Activated T-helper 17 cell treated with anti-CD3 and anti-CD28 coated beads, Interleukin-2, amount 50 U/mL, for 72 hours (primary cell): ENCODE measurements at regions not wholly inside any gene's neighbourhood (a gene's known extent, or its start where the extent isn't known, plus 50 kb on each side); places are given as distances from the start of the nearest gene placed in this dataset.

Experiments
- ATAC-seq: fragments of 150-1000 bp; cut with Tn5 transposase; replicated peaks from 2 replicates; pipeline ENCODE4 v1.10.0; 2021; ENCODE audit warnings: mild to moderate bottlenecking, moderate library complexity
- H3K27ac Mint-ChIP-seq: one replicate; pipeline ENCODE4 v1.8.0; 2022; ENCODE audit warnings: mixed read lengths
- H3K27me3 Mint-ChIP-seq: one replicate; pipeline ENCODE4 v1.8.0; 2022; ENCODE audit warnings: mixed read lengths
- H3K36me3 Mint-ChIP-seq: one replicate; pipeline ENCODE4 v1.8.0; 2022; ENCODE audit warnings: low read depth, mild to moderate bottlenecking, mixed read lengths
- H3K4me1 Mint-ChIP-seq: one replicate; pipeline ENCODE4 v1.8.0; 2022; ENCODE audit warnings: mixed read lengths
- H3K4me3 Mint-ChIP-seq: one replicate; pipeline ENCODE4 v1.8.0; 2022; ENCODE audit warnings: mild to moderate bottlenecking, mixed read lengths
- H3K9me3 Mint-ChIP-seq: one replicate; pipeline ENCODE4 v1.8.0; 2022; ENCODE audit warnings: mixed read lengths

- no peak for ATAC-seq
- Mint-ChIP-seq H3K27me3 (no peaks in the 10 kb centered on the region), H3K36me3 (no peaks in the 10 kb centered on the region), H3K4me3 (no peak overlapping the region), H3K27ac (no peak overlapping the region), H3K4me1 (no peaks in the 10 kb centered on the region), H3K9me3 (peaks cover 8% of the 10 kb centered on the region)
These were observed 655.0 kb upstream of the NCAM2 start for GRCh38 chr21:20343186-20343585.

GRCh38 chr21:20351138-20351537, 647.1 kb upstream of the NCAM2 start:
- Mint-ChIP-seq H3K4me3 (no peak overlapping the region), H3K4me1 (no peaks in the 10 kb centered on the region), H3K9me3 (peaks cover 4% of the 10 kb centered on the region), H3K27ac (no peak overlapping the region), H3K36me3 (no peaks in the 10 kb centered on the region), H3K27me3 (no peaks in the 10 kb centered on the region)
- ATAC-seq: no peak

- H3K27me3 Mint-ChIP-seq: no peaks in the 10 kb centered on the region
- no peaks in the 10 kb centered on the region for H3K4me1 Mint-ChIP-seq
- ATAC-seq: no peak
- no peak overlapping the region for H3K27ac Mint-ChIP-seq
- peaks cover 7% of the 10 kb centered on the region for H3K9me3 Mint-ChIP-seq
- H3K36me3 Mint-ChIP-seq: no peaks in the 10 kb centered on the region
- H3K4me3 Mint-ChIP-seq: no peak overlapping the region
These were observed 644.9 kb upstream of the NCAM2 start for GRCh38 chr21:20353351-20353750.

GRCh38 chr21:20373031-20373430, 625.2 kb upstream of the NCAM2 start:
- H3K36me3 Mint-ChIP-seq: no peaks in the 10 kb centered on the region
- no peaks in the 10 kb centered on the region for H3K9me3 Mint-ChIP-seq
- H3K4me1 Mint-ChIP-seq: no peaks in the 10 kb centered on the region
- H3K27ac Mint-ChIP-seq: no peak overlapping the region
- H3K27me3 Mint-ChIP-seq: no peaks in the 10 kb centered on the region
- no peak overlapping the region for H3K4me3 Mint-ChIP-seq
- ATAC-seq: no peak

GRCh38 chr21:20377250-20377649, 621.0 kb upstream of the NCAM2 start:
- H3K4me3 Mint-ChIP-seq: no peak overlapping the region
- no peaks in the 10 kb centered on the region for H3K9me3 Mint-ChIP-seq
- no peaks in the 10 kb centered on the region for H3K36me3 Mint-ChIP-seq
- no peak overlapping the region for H3K27ac Mint-ChIP-seq
- no peaks in the 10 kb centered on the region for H3K27me3 Mint-ChIP-seq
- no peaks in the 10 kb centered on the region for H3K4me1 Mint-ChIP-seq
- no peak for ATAC-seq

GRCh38 chr21:20388400-20388799, 609.8 kb upstream of the NCAM2 start:
- peaks cover 25% of the 10 kb centered on the region for H3K9me3 Mint-ChIP-seq

GRCh38 chr21:20396798-20397197, 601.4 kb upstream of the NCAM2 start:
- Mint-ChIP-seq H3K27ac (no peak overlapping the region), H3K4me3 (no peak overlapping the region), H3K27me3 (no peaks in the 10 kb centered on the region), H3K9me3 (peaks cover 4% of the 10 kb centered on the region), H3K4me1 (no peaks in the 10 kb centered on the region), H3K36me3 (no peaks in the 10 kb centered on the region)
- ATAC-seq: no peak

More at GRCh38 chr21:20388400-20388799, 609.8 kb upstream of the NCAM2 start:
- Mint-ChIP-seq H3K27ac (no peak overlapping the region), H3K4me1 (no peaks in the 10 kb centered on the region), H3K4me3 (no peak overlapping the region), H3K36me3 (no peaks in the 10 kb centered on the region), H3K27me3 (no peaks in the 10 kb centered on the region)
- no peak for ATAC-seq

- no peak for ATAC-seq
- no peak overlapping the region for H3K4me3 Mint-ChIP-seq
- peaks cover 13% of the 10 kb centered on the region for H3K9me3 Mint-ChIP-seq
- no peaks in the 10 kb centered on the region for H3K4me1 Mint-ChIP-seq
- no peak overlapping the region for H3K27ac Mint-ChIP-seq
- no peaks in the 10 kb centered on the region for H3K27me3 Mint-ChIP-seq
- H3K36me3 Mint-ChIP-seq: no peaks in the 10 kb centered on the region
These were observed 593.3 kb upstream of the NCAM2 start for GRCh38 chr21:20404915-20405314.

GRCh38 chr21:20418353-20418752, 579.9 kb upstream of the NCAM2 start:
- Mint-ChIP-seq H3K27ac (no peak overlapping the region), H3K36me3 (no peaks in the 10 kb centered on the region), H3K4me3 (no peak overlapping the region), H3K9me3 (peaks cover 36% of the 10 kb centered on the region), H3K27me3 (no peaks in the 10 kb centered on the region), H3K4me1 (no peaks in the 10 kb centered on the region)
- no peak for ATAC-seq

- Mint-ChIP-seq H3K4me1 (no peaks in the 10 kb centered on the region), H3K36me3 (no peaks in the 10 kb centered on the region), H3K9me3 (peaks cover 23% of the 10 kb centered on the region), H3K27ac (no peak overlapping the region), H3K4me3 (no peak overlapping the region), H3K27me3 (no peaks in the 10 kb centered on the region)
- ATAC-seq: no peak
These were observed 578.4 kb upstream of the NCAM2 start for GRCh38 chr21:20419772-20420171.

GRCh38 chr21:20424943-20425342, 573.3 kb upstream of the NCAM2 start:
- Mint-ChIP-seq H3K36me3 (no peaks in the 10 kb centered on the region), H3K27me3 (no peaks in the 10 kb centered on the region), H3K4me3 (no peak overlapping the region), H3K4me1 (no peaks in the 10 kb centered on the region), H3K9me3 (peaks cover 13% of the 10 kb centered on the region), H3K27ac (no peak overlapping the region)
- ATAC-seq: no peak

GRCh38 chr21:20425856-20426255, 572.4 kb upstream of the NCAM2 start:
- H3K4me1 Mint-ChIP-seq: no peaks in the 10 kb centered on the region
- ATAC-seq: no peak
- peaks cover 10% of the 10 kb centered on the region for H3K9me3 Mint-ChIP-seq
- H3K27ac Mint-ChIP-seq: no peak overlapping the region
- no peaks in the 10 kb centered on the region for H3K36me3 Mint-ChIP-seq
- no peak overlapping the region for H3K4me3 Mint-ChIP-seq
- H3K27me3 Mint-ChIP-seq: no peaks in the 10 kb centered on the region

- Mint-ChIP-seq H3K4me1 (no peaks in the 10 kb centered on the region), H3K4me3 (no peak overlapping the region), H3K27ac (no peak overlapping the region), H3K36me3 (no peaks in the 10 kb centered on the region), H3K27me3 (no peaks in the 10 kb centered on the region), H3K9me3 (peaks cover 5% of the 10 kb centered on the region)
- no peak for ATAC-seq
These were observed 557.9 kb upstream of the NCAM2 start for GRCh38 chr21:20440338-20440737.

- no peaks in the 10 kb centered on the region for H3K36me3 Mint-ChIP-seq
- peaks cover 5% of the 10 kb centered on the region for H3K9me3 Mint-ChIP-seq
- H3K27ac Mint-ChIP-seq: no peak overlapping the region
- no peaks in the 10 kb centered on the region for H3K4me1 Mint-ChIP-seq
- no peak for ATAC-seq
- no peak overlapping the region for H3K4me3 Mint-ChIP-seq
- no peaks in the 10 kb centered on the region for H3K27me3 Mint-ChIP-seq
These were observed 554.6 kb upstream of the NCAM2 start for GRCh38 chr21:20443558-20444155.

- H3K27me3 Mint-ChIP-seq: no peaks in the 10 kb centered on the region
- H3K36me3 Mint-ChIP-seq: no peaks in the 10 kb centered on the region
- no peak overlapping the region for H3K4me3 Mint-ChIP-seq
- H3K4me1 Mint-ChIP-seq: no peaks in the 10 kb centered on the region
- no peak overlapping the region for H3K27ac Mint-ChIP-seq
- ATAC-seq: no peak
- H3K9me3 Mint-ChIP-seq: peaks cover 5% of the 10 kb centered on the region
These were observed 552.2 kb upstream of the NCAM2 start for GRCh38 chr21:20445971-20446370.

- Mint-ChIP-seq H3K36me3 (no peaks in the 10 kb centered on the region), H3K27me3 (no peaks in the 10 kb centered on the region), H3K4me1 (no peaks in the 10 kb centered on the region), H3K27ac (no peak overlapping the region), H3K4me3 (no peak overlapping the region), H3K9me3 (peaks cover 3% of the 10 kb centered on the region)
- ATAC-seq: no peak
These were observed 547.2 kb upstream of the NCAM2 start for GRCh38 chr21:20451046-20451445.
